Naive thymus-derived CD4-positive, alpha-beta T cell (primary cell): ENCODE measurements at regions not wholly inside any gene's neighbourhood (a gene's known extent, or its start where the extent isn't known, plus 50 kb on each side); places are given as distances from the start of the nearest gene placed in this dataset.
"Not testable (repeated sequence)": the region's sequence is repeated elsewhere in the genome, so short reads cannot be mapped to it uniquely, and the experiment has no call there.

Experiments used
- ATAC-seq: fragments of 150-1000 bp; cut with Tn5 transposase; 2 replicates; pipeline ENCODE4 v1.10.0; 2021; ENCODE audit warnings: mild to moderate bottlenecking, moderate library complexity
- CTCF ChIA-PET: fragments of 350-600 bp; sonication (Branson Sonifier 250); formaldehyde crosslinking; loops from one replicate; lab custom pipeline; 2021; ENCODE audit warnings: antibody characterized with exemption; lab: Charles Lee
- POLR2A ChIA-PET: fragments of 350-600 bp; sonication (Branson Sonifier 250); formaldehyde crosslinking; loops from one replicate; lab custom pipeline; 2021; ENCODE audit warnings: antibody characterized with exemption, inconsistent platforms; lab: Charles Lee
- DNase-seq, 9 donors: peaks; one replicate each; pipeline versions ENCODE4 v3.0.0 to v3.0.0-alpha.2; 2020 to 2022; ENCODE audit warnings: mixed read lengths in 1 of 9
- H3K27ac ChIP-seq: one replicate; pipeline ENCODE4 v1.7.0; 2013; ENCODE audit warnings: mild to moderate bottlenecking, low read depth, low read length, moderate library complexity
- H3K27me3 ChIP-seq, 2 donors: one replicate each; pipeline ENCODE4 v1.7.0; 2013; ENCODE audit warnings: low read length in 2 of 2, mild to moderate bottlenecking in 2 of 2, moderate library complexity in 2 of 2; ENCODE audit not compliant: control insufficient read depth in 2 of 2, insufficient read depth in 2 of 2
- H3K36me3 ChIP-seq, 3 experiments: 1 replicate in 2 of 3; 2 replicates in 1 of 3; pipeline ENCODE4 v1.7.0; 2013; ENCODE audit warnings: low read length in 3 of 3, mild to moderate bottlenecking in 3 of 3, moderate library complexity in 1 of 3; ENCODE audit not compliant: insufficient read depth in 3 of 3, control insufficient read depth in 2 of 3
- H3K4me1 ChIP-seq, 2 donors: one replicate each; pipeline ENCODE4 v1.7.0; 2013; ENCODE audit warnings: low read length in 2 of 2, mild to moderate bottlenecking in 2 of 2, moderate library complexity in 1 of 2; ENCODE audit not compliant: control insufficient read depth in 2 of 2, insufficient read depth in 2 of 2
- H3K4me3 ChIP-seq: 2 replicates; pipeline ENCODE4 v1.7.0; 2013; ENCODE audit warnings: mild to moderate bottlenecking, low read length
- H3K9me3 ChIP-seq, 3 experiments: 1 replicate in 2 of 3; 2 replicates in 1 of 3; pipeline ENCODE4 v1.7.0; 2013; ENCODE audit warnings: low read length in 3 of 3; ENCODE audit not compliant: control insufficient read depth in 2 of 3
- H3K27ac Mint-ChIP-seq, 9 donors: one replicate each; pipeline ENCODE4 v1.8.0; 2020 to 2022; ENCODE audit warnings: mixed read lengths in 9 of 9, mild to moderate bottlenecking in 8 of 9, moderate library complexity in 5 of 9, inconsistent platforms in 2 of 9
- H3K27me3 Mint-ChIP-seq, 5 donors: one replicate each; pipeline ENCODE4 v1.8.0; 2021 to 2022; ENCODE audit warnings: mixed read lengths in 5 of 5, mild to moderate bottlenecking in 1 of 5
- H3K36me3 Mint-ChIP-seq, 5 donors: one replicate each; pipeline ENCODE4 v1.8.0; 2020 to 2022; ENCODE audit warnings: mixed read lengths in 5 of 5, mild to moderate bottlenecking in 3 of 5, inconsistent platforms in 1 of 5
- H3K4me1 Mint-ChIP-seq, 7 donors: one replicate each; pipeline ENCODE4 v1.8.0; 2020 to 2022; ENCODE audit warnings: mixed read lengths in 7 of 7, mild to moderate bottlenecking in 3 of 7, inconsistent platforms in 1 of 7
- H3K4me3 Mint-ChIP-seq, 10 donors: one replicate each; pipeline ENCODE4 v1.8.0; 2020 to 2022; ENCODE audit warnings: mild to moderate bottlenecking in 10 of 10, mixed read lengths in 10 of 10, moderate library complexity in 6 of 10, inconsistent platforms in 2 of 10
- H3K9me3 Mint-ChIP-seq, 11 donors: one replicate each; pipeline ENCODE4 v1.8.0; 2020 to 2022; ENCODE audit warnings: mixed read lengths in 11 of 11, mild to moderate bottlenecking in 4 of 11, inconsistent platforms in 1 of 11, moderate library complexity in 1 of 11
- intact Hi-C, 2 donors: fragments of 100-400 bp; cut with micrococcal nuclease; formaldehyde crosslinking; loops; one replicate each; pipeline ENCODE4 v1.15.1; 2023

- Mint-ChIP-seq H3K9me3 (peaks cover 0 to 22% (median 5%) of the 10 kb centered on the region in 11 donors), H3K27ac (no peak overlapping the region), H3K4me1 (no peaks in the 10 kb centered on the region), H3K4me3 (no peak overlapping the region), H3K27me3 (no peaks in the 10 kb centered on the region), H3K36me3 (peaks cover 0 to 3% (median 0%) of the 10 kb centered on the region in 5 donors)
- no peaks in the 10 kb centered on the region for H3K36me3 ChIP-seq
- ChIA-PET CTCF (no interaction called here), POLR2A (no interaction called here)
- H3K27me3 ChIP-seq = no peaks in the 10 kb centered on the region
- no peaks in the 10 kb centered on the region for H3K4me1 ChIP-seq
- H3K27ac ChIP-seq = no peak overlapping the region
- no peak overlapping the region for H3K4me3 ChIP-seq
- ATAC-seq (no peak), DNase-seq (no peak)
- H3K9me3 ChIP-seq = no peaks in the 10 kb centered on the region
- intact Hi-C loops = no loop called here
These were observed 857.0 kb downstream of the KCNA4 start for GRCh38 chr11:29159552-29160465.

DNA sequence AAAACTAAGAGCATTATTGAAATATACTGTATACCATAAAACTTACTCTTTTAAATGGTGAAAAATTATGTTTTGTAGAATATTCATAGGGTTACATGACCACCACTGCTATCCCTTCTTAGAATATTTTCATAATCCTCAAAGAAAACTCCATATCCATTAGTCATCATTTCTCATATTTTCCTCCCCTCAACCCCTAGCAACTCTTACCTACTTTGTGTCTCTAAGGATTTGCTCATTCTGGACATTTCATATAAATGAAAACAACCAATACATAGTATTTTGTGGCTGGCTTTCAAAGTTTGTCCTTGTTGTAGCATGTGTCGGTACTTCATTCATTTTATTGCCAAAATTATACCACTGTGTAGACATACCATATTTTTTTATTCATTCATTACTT lies 863.8 kb downstream of the KCNA4 start:
- ChIA-PET POLR2A (no interaction called here), CTCF (no interaction called here)
- H3K9me3 Mint-ChIP-seq = peaks cover 1 to 10% (median 4%) of the 10 kb centered on the region in 11 donors
- H3K27ac Mint-ChIP-seq = no peak overlapping the region
- H3K27me3 Mint-ChIP-seq = no peaks in the 10 kb centered on the region
- Histone ChIP-seq H3K36me3 (no peaks in the 10 kb centered on the region), H3K4me1 (no peaks in the 10 kb centered on the region), H3K9me3 (peaks cover 0 to 4% (median 0%) of the 10 kb centered on the region in 3 experiments), H3K27me3 (no peaks in the 10 kb centered on the region), H3K27ac (no peak overlapping the region), H3K4me3 (no peak overlapping the region)
- H3K36me3 Mint-ChIP-seq = no peaks in the 10 kb centered on the region
- H3K4me1 Mint-ChIP-seq = no peaks in the 10 kb centered on the region
- ATAC-seq (no peak), DNase-seq (no peak)
- H3K4me3 Mint-ChIP-seq = no peak overlapping the region
- intact Hi-C loops = no loop called here

DNA sequence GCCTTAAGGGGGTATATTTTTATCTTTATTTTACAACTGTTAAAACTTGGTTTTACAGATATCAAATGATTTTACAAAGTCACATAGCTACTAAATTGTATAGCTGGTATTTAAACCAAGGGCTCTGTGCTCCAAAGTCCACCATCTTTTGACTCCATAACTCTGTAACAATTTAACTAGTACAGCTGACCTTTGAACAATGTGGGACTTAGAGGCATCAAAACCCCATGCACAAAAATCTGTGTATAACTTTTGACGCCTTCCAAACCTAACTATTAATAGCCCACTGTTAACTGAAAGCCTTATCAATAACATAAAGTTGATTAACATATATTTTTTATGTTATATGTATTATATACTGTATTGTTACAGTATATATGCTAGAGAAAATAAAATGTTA lies 874.3 kb downstream of the KCNA4 start:
- H3K9me3 ChIP-seq, ATAC-seq, H3K27ac Mint-ChIP-seq, H3K4me3 ChIP-seq, H3K4me3 Mint-ChIP-seq, intact Hi-C loops, H3K4me1 Mint-ChIP-seq, POLR2A ChIA-PET, H3K36me3 ChIP-seq, H3K4me1 ChIP-seq, H3K27ac ChIP-seq, CTCF ChIA-PET, H3K27me3 Mint-ChIP-seq, DNase-seq, H3K27me3 ChIP-seq, H3K36me3 Mint-ChIP-seq: not testable (repeated sequence)
- H3K9me3 Mint-ChIP-seq = peaks cover 0 to 15% (median 6%) of the 10 kb centered on the region in 11 donors

DNA sequence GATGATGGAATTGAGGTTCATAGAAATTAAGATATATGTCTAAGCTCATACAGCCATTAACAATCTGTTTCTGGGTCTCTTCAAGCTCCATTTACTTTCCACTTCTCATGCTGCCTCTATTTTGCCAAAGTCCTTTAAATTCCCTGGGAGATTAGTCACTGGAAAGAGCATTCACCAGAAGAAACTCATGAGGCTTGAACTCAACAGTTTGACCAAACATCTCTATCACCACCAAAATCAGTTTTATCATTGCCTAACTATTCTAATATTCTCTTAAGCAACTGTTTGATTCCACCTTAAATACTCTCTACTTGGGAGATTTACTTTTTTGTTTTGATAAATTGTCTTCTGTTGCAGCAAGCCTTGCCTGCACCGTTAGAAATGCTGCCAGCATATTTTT lies 881.3 kb downstream of the KCNA4 start:
- no peaks in the 10 kb centered on the region for H3K27me3 ChIP-seq
- Mint-ChIP-seq H3K36me3 (no peaks in the 10 kb centered on the region), H3K4me3 (no peak overlapping the region), H3K27ac (no peak overlapping the region), H3K4me1 (no peaks in the 10 kb centered on the region), H3K9me3 (peaks cover 0 to 13% (median 5%) of the 10 kb centered on the region in 11 donors), H3K27me3 (no peaks in the 10 kb centered on the region)
- no peak overlapping the region for H3K4me3 ChIP-seq
- intact Hi-C loops = loop anchor here in 1 of 2 donors (10.0 kb wide), 1 partner anchor 61 kb away; no protein-coding TSS in a partner anchor
- DNase-seq (no peak), ATAC-seq (no peak)
- no peaks in the 10 kb centered on the region for H3K9me3 ChIP-seq
- POLR2A ChIA-PET = no interaction called here
- H3K36me3 ChIP-seq = no peaks in the 10 kb centered on the region
- H3K4me1 ChIP-seq = no peaks in the 10 kb centered on the region
- no peak overlapping the region for H3K27ac ChIP-seq
- CTCF ChIA-PET = no interaction called here

- CTCF ChIA-PET = no interaction called here
- H3K27ac Mint-ChIP-seq = no peak overlapping the region
These were observed 885.8 kb downstream of the KCNA4 start for GRCh38 chr11:29131055-29131454.

DNA sequence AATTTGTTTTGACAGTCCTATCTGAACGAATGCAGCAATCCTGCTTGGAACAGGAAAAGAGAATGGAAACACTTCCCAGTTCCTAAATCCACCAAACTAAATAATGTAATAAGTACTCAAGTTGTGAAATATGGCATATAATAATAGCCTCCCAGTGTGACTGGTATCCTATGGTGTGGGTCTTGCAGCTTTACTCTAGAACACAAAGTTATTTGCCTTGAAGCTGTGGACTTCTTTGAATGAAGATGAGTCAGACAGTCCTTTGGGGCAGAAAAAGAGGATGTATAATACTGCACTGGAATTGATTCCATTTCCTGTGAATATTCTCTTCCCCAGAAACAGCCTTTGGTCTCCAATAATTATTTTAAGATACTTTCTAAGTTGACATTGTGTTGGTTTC lies 887.0 kb downstream of the KCNA4 start:
- CTCF ChIA-PET = no interaction called here
- ATAC-seq (no peak), DNase-seq (no peak)
- Histone ChIP-seq H3K36me3 (no peaks in the 10 kb centered on the region), H3K4me3 (no peak overlapping the region), H3K9me3 (no peaks in the 10 kb centered on the region), H3K27ac (no peak overlapping the region), H3K4me1 (no peaks in the 10 kb centered on the region), H3K27me3 (no peaks in the 10 kb centered on the region)
- no peaks in the 10 kb centered on the region for H3K27me3 Mint-ChIP-seq
- H3K27ac Mint-ChIP-seq = no peak overlapping the region
- POLR2A ChIA-PET = no interaction called here
- H3K36me3 Mint-ChIP-seq = no peaks in the 10 kb centered on the region
- no peaks in the 10 kb centered on the region for H3K4me1 Mint-ChIP-seq
- H3K4me3 Mint-ChIP-seq = no peak overlapping the region
- peaks cover 0 to 23% (median 2%) of the 10 kb centered on the region in 11 donors for H3K9me3 Mint-ChIP-seq
- intact Hi-C loops = loop anchor here in 1 of 2 donors (10.0 kb wide), 1 partner anchor 55 kb away; no protein-coding TSS in a partner anchor

More at GRCh38 chr11:29131055-29131454, 885.8 kb downstream of the KCNA4 start:
- Mint-ChIP-seq H3K36me3 (no peaks in the 10 kb centered on the region), H3K27me3 (no peaks in the 10 kb centered on the region), H3K4me1 (no peaks in the 10 kb centered on the region), H3K9me3 (peaks cover 0 to 17% (median 5%) of the 10 kb centered on the region in 11 donors), H3K4me3 (no peak overlapping the region)
- intact Hi-C loops = loop anchor here in 1 of 2 donors (10.0 kb wide), 1 partner anchor 56 kb away; no protein-coding TSS in a partner anchor
- POLR2A ChIA-PET = no interaction called here
- H3K4me1 ChIP-seq = no peaks in the 10 kb centered on the region
- DNase-seq (no peak), ATAC-seq (no peak)
- no peaks in the 10 kb centered on the region for H3K36me3 ChIP-seq
- H3K27me3 ChIP-seq = no peaks in the 10 kb centered on the region
- no peaks in the 10 kb centered on the region for H3K9me3 ChIP-seq
- H3K4me3 ChIP-seq = no peak overlapping the region
- H3K27ac ChIP-seq = no peak overlapping the region

GRCh38 chr11:29127461-29127860 lies 889.4 kb downstream of the KCNA4 start:
- no peaks in the 10 kb centered on the region for H3K4me1 Mint-ChIP-seq
- ChIA-PET POLR2A (no interaction called here), CTCF (no interaction called here)
- DNase-seq (no peak), ATAC-seq (no peak)
- Histone ChIP-seq H3K9me3 (no peaks in the 10 kb centered on the region), H3K36me3 (no peaks in the 10 kb centered on the region), H3K27me3 (no peaks in the 10 kb centered on the region), H3K27ac (no peak overlapping the region), H3K4me3 (no peak overlapping the region), H3K4me1 (no peaks in the 10 kb centered on the region)
- no peak overlapping the region for H3K27ac Mint-ChIP-seq
- peaks cover 0 to 32% (median 5%) of the 10 kb centered on the region in 11 donors for H3K9me3 Mint-ChIP-seq
- H3K27me3 Mint-ChIP-seq = no peaks in the 10 kb centered on the region
- H3K4me3 Mint-ChIP-seq = no peak overlapping the region
- intact Hi-C loops = no loop called here
- H3K36me3 Mint-ChIP-seq = no peaks in the 10 kb centered on the region
